GM23248 (cell line): ENCODE measurements at regions not wholly inside any gene's neighbourhood (a gene's known extent, or its start where the extent isn't known, plus 50 kb on each side); places are given as distances from the start of the nearest gene placed in this dataset.

Experiments used
- EZH2 ChIP-seq: fragments of 200-600 bp; sonication (generic); IDR thresholded peaks from 2 replicates; pipeline ENCODE4 v1.6.1; 2018; ENCODE audit warnings: antibody characterized with exemption, mild to moderate bottlenecking; ENCODE audit not compliant: insufficient read depth, poor library complexity, severe bottlenecking
- EZH2phosphoT487 ChIP-seq: fragments of 200-600 bp; sonication (generic); IDR thresholded peaks from 2 replicates; pipeline ENCODE4 v1.6.1; 2018; ENCODE audit warnings: antibody characterized with exemption, moderate library complexity, mild to moderate bottlenecking, low read depth; ENCODE audit not compliant: insufficient read depth

GRCh38 chr1:38558055-38558454 lies 301.5 kb downstream of the RRAGC start:
- no peak for TF ChIP-seq EZH2
- no peak for TF ChIP-seq EZH2phosphoT487
